Left lung (tissue), 4 donors: ENCODE measurements at regions not wholly inside any gene's neighbourhood (a gene's known extent, or its start where the extent isn't known, plus 50 kb on each side); places are given as distances from the start of the nearest gene placed in this dataset.

ENCODE experiments used
- ATAC-seq: fragments of 200-7000 bp; cut with Tn5 transposase; one replicate; pipeline ENCODE4 v1.9.1; 2020; ENCODE audit warnings: moderate library complexity
- DNase-seq, 4 donors: peaks; one replicate each; pipeline ENCODE4 v3.0.0-alpha.2; 2013 to 2020
- H3K27ac ChIP-seq, 2 donors: fragments of 200-600 bp; sonication (generic) in 1 of 2; one replicate each; pipeline versions ENCODE4 v1.5.0 to v1.8.0; 2020 to 2021
- H3K27me3 ChIP-seq, 2 donors: fragments of 200-600 bp; sonication (generic) in 1 of 2; one replicate each; pipeline versions ENCODE4 v1.5.0 to v1.8.0; 2020 to 2021
- H3K36me3 ChIP-seq, 2 donors: fragments of 200-600 bp; sonication (generic) in 1 of 2; one replicate each; pipeline versions ENCODE4 v1.5.0 to v1.8.0; 2020 to 2021
- H3K4me1 ChIP-seq, 2 donors: fragments of 200-600 bp; one replicate each; pipeline ENCODE4 v1.8.0; 2021
- H3K4me3 ChIP-seq, 2 donors: fragments of 200-600 bp; sonication (generic) in 1 of 2; one replicate each; pipeline versions ENCODE4 v1.5.0 to v1.8.0; 2020 to 2021; ENCODE audit warnings: mild to moderate bottlenecking in 1 of 2
- H3K9me3 ChIP-seq, 2 donors: fragments of 200-600 bp; sonication (generic) in 1 of 2; one replicate each; pipeline versions ENCODE4 v1.5.0 to v1.8.0; 2020 to 2021
- CTCF ChIP-seq, 2 donors: fragments of 200-600 bp; sonication (generic) in 1 of 2; IDR thresholded peaks; one replicate each; pipeline versions ENCODE4 v1.5.0 to v1.8.0; 2021; ENCODE audit warnings: antibody characterized with exemption in 2 of 2
- intact Hi-C, 2 donors: fragments of 100-400 bp; cut with DNase I; formaldehyde crosslinking; loops; one replicate each; pipeline versions ENCODE4 v1.11.2 to v1.14.2; 2022
- donor health status: DM: no; HTN: yes; CAD: no.
- donor health status: DM: no; HTN: no; CAD: no.

GRCh38 chr14:41489315-41489972, 117.2 kb upstream of the LRFN5 start:
- Histone ChIP-seq H3K4me3 (no peak overlapping the region), H3K9me3 (peaks cover 0 to 9% of the 10 kb centered on the region in 2 donors), H3K27ac (no peak overlapping the region), H3K36me3 (no peaks in the 10 kb centered on the region), H3K27me3 (no peaks in the 10 kb centered on the region), H3K4me1 (no peaks in the 10 kb centered on the region)
- intact Hi-C loops: no loop called here
- TF ChIP-seq CTCF (IDR thresholded peaks at IDR 0.05): no peak
- ATAC-seq (no peak), DNase-seq (no peak)

GRCh38 chr14:41488401-41488800, 118.3 kb upstream of the LRFN5 start:
- no peak for DNase-seq
- no peaks in the 10 kb centered on the region for H3K4me1 ChIP-seq
- no peaks in the 10 kb centered on the region for H3K27me3 ChIP-seq
- H3K4me3 ChIP-seq: no peak overlapping the region
- H3K27ac ChIP-seq: no peak overlapping the region
- intact Hi-C loops: no loop called here
- ATAC-seq: no peak
- H3K9me3 ChIP-seq: peaks cover 0 to 9% of the 10 kb centered on the region in 2 donors
- no peaks in the 10 kb centered on the region for H3K36me3 ChIP-seq
- no peak for TF ChIP-seq CTCF (IDR thresholded peaks at IDR 0.05)

GRCh38 chr14:41482861-41483260, 123.8 kb upstream of the LRFN5 start:
- Histone ChIP-seq H3K27ac (no peak overlapping the region), H3K4me1 (no peaks in the 10 kb centered on the region), H3K4me3 (no peak overlapping the region), H3K27me3 (no peaks in the 10 kb centered on the region), H3K36me3 (no peaks in the 10 kb centered on the region), H3K9me3 (no peaks in the 10 kb centered on the region)
- ATAC-seq (no peak), DNase-seq (no peak)
- intact Hi-C loops: no loop called here
- TF ChIP-seq CTCF (IDR thresholded peaks at IDR 0.05): no peak

- intact Hi-C loops: no loop called here
- TF ChIP-seq CTCF (IDR thresholded peaks at IDR 0.05): no peak
- no peaks in the 10 kb centered on the region for H3K9me3 ChIP-seq
- ATAC-seq (no peak), DNase-seq (no peak)
- no peaks in the 10 kb centered on the region for H3K4me1 ChIP-seq
- no peaks in the 10 kb centered on the region for H3K27me3 ChIP-seq
- H3K36me3 ChIP-seq: no peaks in the 10 kb centered on the region
- H3K4me3 ChIP-seq: no peak overlapping the region
- no peak overlapping the region for H3K27ac ChIP-seq
These were observed 130.2 kb upstream of the LRFN5 start for GRCh38 chr14:41476526-41476925.

GRCh38 chr14:41461380-41461779, 145.3 kb upstream of the LRFN5 start:
- no peak overlapping the region for H3K4me3 ChIP-seq
- no peaks in the 10 kb centered on the region for H3K9me3 ChIP-seq
- H3K36me3 ChIP-seq: no peaks in the 10 kb centered on the region
- no peaks in the 10 kb centered on the region for H3K4me1 ChIP-seq
- no peaks in the 10 kb centered on the region for H3K27me3 ChIP-seq
- H3K27ac ChIP-seq: no peak overlapping the region
- DNase-seq: no peak
- no peak for ATAC-seq
- intact Hi-C loops: no loop called here
- no peak for TF ChIP-seq CTCF (IDR thresholded peaks at IDR 0.05)
